ENCODE measurements at regions not wholly inside any gene's neighbourhood (a gene's known extent, or its start where the extent isn't known, plus 50 kb on each side); places are given as distances from the start of the nearest gene placed in this dataset.

- peaks cover 7% of the 10 kb centered on the region for H3K9me3 ChIP-seq (ENCODE audit: control insufficient read depth, low read length)
- DNase-seq (ENCODE audit: low read depth) = peak; percentile 49
- peaks cover 9% of the 10 kb centered on the region for H3K4me1 ChIP-seq (ENCODE audit: control insufficient read depth, insufficient read depth, low read length)
Observed at GRCh38 chr2:188645986-188646385, 328.2 kb upstream of the COL3A1 start.

GRCh38 chr2:188647430-188648070 is 326.6 kb upstream of the COL3A1 start:
- Histone ChIP-seq H3K36me3 (ENCODE audit: control insufficient read depth, insufficient read depth, low read length, severe bottlenecking) (no peaks in the 10 kb centered on the region), H3K9ac (ENCODE audit: low read length) (no peak overlapping the region), H3K4me1 (ENCODE audit: control insufficient read depth, insufficient read depth, low read length) (peaks cover 9% of the 10 kb centered on the region), H3K4me3 (ENCODE audit: low read length) (no peak overlapping the region), H3K27me3 (replicated peaks; ENCODE audit: control insufficient read depth, insufficient read depth, low read length) (no peaks in the 10 kb centered on the region), H3K9me3 (ENCODE audit: control insufficient read depth, low read length) (peaks cover 7% of the 10 kb centered on the region)
- DNase-seq (ENCODE audit: low read depth) = no peak

More at GRCh38 chr2:188645986-188646385, 328.2 kb upstream of the COL3A1 start:
- no peaks in the 10 kb centered on the region for H3K36me3 ChIP-seq (ENCODE audit: control insufficient read depth, insufficient read depth, low read length, severe bottlenecking)
- no peaks in the 10 kb centered on the region for H3K27me3 ChIP-seq (replicated peaks; ENCODE audit: control insufficient read depth, insufficient read depth, low read length)
- H3K9ac ChIP-seq (ENCODE audit: low read length) = peak overlapping the region; percentile 26
- H3K4me3 ChIP-seq (ENCODE audit: low read length) = no peak overlapping the region

GRCh38 chr2:188659656-188660406 is 314.3 kb upstream of the COL3A1 start:
- H3K36me3 ChIP-seq (ENCODE audit: control insufficient read depth, insufficient read depth, low read length, severe bottlenecking) = no peaks in the 10 kb centered on the region
- peak; percentile 78 for DNase-seq (ENCODE audit: low read depth)
- no peak overlapping the region for H3K9ac ChIP-seq (ENCODE audit: low read length)
- H3K9me3 ChIP-seq (ENCODE audit: control insufficient read depth, low read length) = no peaks in the 10 kb centered on the region
- H3K4me1 ChIP-seq (ENCODE audit: control insufficient read depth, insufficient read depth, low read length) = peaks cover 14% of the 10 kb centered on the region
- no peaks in the 10 kb centered on the region for H3K27me3 ChIP-seq (replicated peaks; ENCODE audit: control insufficient read depth, insufficient read depth, low read length)
- H3K4me3 ChIP-seq (ENCODE audit: low read length) = no peak overlapping the region

- DNase-seq (ENCODE audit: low read depth) = no peak
- Histone ChIP-seq H3K9ac (ENCODE audit: low read length) (no peak overlapping the region), H3K27me3 (replicated peaks; ENCODE audit: control insufficient read depth, insufficient read depth, low read length) (no peaks in the 10 kb centered on the region), H3K4me1 (ENCODE audit: control insufficient read depth, insufficient read depth, low read length) (peaks cover 31% of the 10 kb centered on the region), H3K9me3 (ENCODE audit: control insufficient read depth, low read length) (no peaks in the 10 kb centered on the region), H3K4me3 (ENCODE audit: low read length) (no peak overlapping the region), H3K36me3 (ENCODE audit: control insufficient read depth, insufficient read depth, low read length, severe bottlenecking) (no peaks in the 10 kb centered on the region)
Observed at GRCh38 chr2:188663301-188663700, 310.9 kb upstream of the COL3A1 start.

GRCh38 chr2:188664416-188664815 is 309.8 kb upstream of the COL3A1 start:
- no peaks in the 10 kb centered on the region for H3K27me3 ChIP-seq (replicated peaks; ENCODE audit: control insufficient read depth, insufficient read depth, low read length)
- H3K9ac ChIP-seq (ENCODE audit: low read length) = peak overlapping the region; percentile 60
- peaks cover 34% of the 10 kb centered on the region for H3K4me1 ChIP-seq (ENCODE audit: control insufficient read depth, insufficient read depth, low read length)
- H3K4me3 ChIP-seq (ENCODE audit: low read length) = peak overlapping the region; percentile 50
- no peak for DNase-seq (ENCODE audit: low read depth)
- H3K9me3 ChIP-seq (ENCODE audit: control insufficient read depth, low read length) = no peaks in the 10 kb centered on the region
- no peaks in the 10 kb centered on the region for H3K36me3 ChIP-seq (ENCODE audit: control insufficient read depth, insufficient read depth, low read length, severe bottlenecking)

GRCh38 chr2:188664951-188665595 is 309.1 kb upstream of the COL3A1 start:
- no peaks in the 10 kb centered on the region for H3K9me3 ChIP-seq (ENCODE audit: control insufficient read depth, low read length)
- peak overlapping the region; percentile 50 for H3K4me3 ChIP-seq (ENCODE audit: low read length)
- peak; percentile 72 for DNase-seq (ENCODE audit: low read depth)
- no peaks in the 10 kb centered on the region for H3K36me3 ChIP-seq (ENCODE audit: control insufficient read depth, insufficient read depth, low read length, severe bottlenecking)
- H3K4me1 ChIP-seq (ENCODE audit: control insufficient read depth, insufficient read depth, low read length) = peaks cover 33% of the 10 kb centered on the region
- peak overlapping the region; percentile 60 for H3K9ac ChIP-seq (ENCODE audit: low read length)
- no peaks in the 10 kb centered on the region for H3K27me3 ChIP-seq (replicated peaks; ENCODE audit: control insufficient read depth, insufficient read depth, low read length)

GRCh38 chr2:188665727-188666304 is 308.4 kb upstream of the COL3A1 start:
- Histone ChIP-seq H3K36me3 (ENCODE audit: control insufficient read depth, insufficient read depth, low read length, severe bottlenecking) (no peaks in the 10 kb centered on the region), H3K4me3 (ENCODE audit: low read length) (peak overlapping the region; percentile 50), H3K27me3 (replicated peaks; ENCODE audit: control insufficient read depth, insufficient read depth, low read length) (no peaks in the 10 kb centered on the region), H3K4me1 (ENCODE audit: control insufficient read depth, insufficient read depth, low read length) (peaks cover 33% of the 10 kb centered on the region), H3K9ac (ENCODE audit: low read length) (peak overlapping the region; percentile 60), H3K9me3 (ENCODE audit: control insufficient read depth, low read length) (no peaks in the 10 kb centered on the region)
- DNase-seq (ENCODE audit: low read depth) = no peak

- no peaks in the 10 kb centered on the region for H3K9me3 ChIP-seq (ENCODE audit: control insufficient read depth, low read length)
- H3K4me3 ChIP-seq (ENCODE audit: low read length) = no peak overlapping the region
- no peaks in the 10 kb centered on the region for H3K27me3 ChIP-seq (replicated peaks; ENCODE audit: control insufficient read depth, insufficient read depth, low read length)
- H3K9ac ChIP-seq (ENCODE audit: low read length) = no peak overlapping the region
- no peaks in the 10 kb centered on the region for H3K36me3 ChIP-seq (ENCODE audit: control insufficient read depth, insufficient read depth, low read length, severe bottlenecking)
- peaks cover 33% of the 10 kb centered on the region for H3K4me1 ChIP-seq (ENCODE audit: control insufficient read depth, insufficient read depth, low read length)
- no peak for DNase-seq (ENCODE audit: low read depth)
Observed at GRCh38 chr2:188666503-188666902, 307.7 kb upstream of the COL3A1 start.

GRCh38 chr2:188668017-188668680 is 306.0 kb upstream of the COL3A1 start:
- Histone ChIP-seq H3K4me3 (ENCODE audit: low read length) (no peak overlapping the region), H3K36me3 (ENCODE audit: control insufficient read depth, insufficient read depth, low read length, severe bottlenecking) (no peaks in the 10 kb centered on the region), H3K4me1 (ENCODE audit: control insufficient read depth, insufficient read depth, low read length) (peaks cover 33% of the 10 kb centered on the region), H3K9me3 (ENCODE audit: control insufficient read depth, low read length) (no peaks in the 10 kb centered on the region), H3K27me3 (replicated peaks; ENCODE audit: control insufficient read depth, insufficient read depth, low read length) (no peaks in the 10 kb centered on the region), H3K9ac (ENCODE audit: low read length) (peak overlapping the region; percentile 46)
- peak; percentile 95 for DNase-seq (ENCODE audit: low read depth)

GRCh38 chr2:188675391-188676009 is 298.7 kb upstream of the COL3A1 start:
- peak; percentile 30 for DNase-seq (ENCODE audit: low read depth)

More at GRCh38 chr2:188675391-188676009, 298.7 kb upstream of the COL3A1 start:
- H3K27me3 ChIP-seq (replicated peaks; ENCODE audit: control insufficient read depth, insufficient read depth, low read length) = no peaks in the 10 kb centered on the region
- peak overlapping the region; percentile 36 for H3K4me3 ChIP-seq (ENCODE audit: low read length)
- H3K9ac ChIP-seq (ENCODE audit: low read length) = peak overlapping the region; percentile 39
- H3K36me3 ChIP-seq (ENCODE audit: control insufficient read depth, insufficient read depth, low read length, severe bottlenecking) = no peaks in the 10 kb centered on the region
- H3K4me1 ChIP-seq (ENCODE audit: control insufficient read depth, insufficient read depth, low read length) = peaks cover 34% of the 10 kb centered on the region
- H3K9me3 ChIP-seq (ENCODE audit: control insufficient read depth, low read length) = no peaks in the 10 kb centered on the region
